ENCODE measurements at regions not wholly inside any gene's neighbourhood (a gene's known extent, or its start where the extent isn't known, plus 50 kb on each side); places are given as distances from the start of the nearest gene placed in this dataset.

DNA sequence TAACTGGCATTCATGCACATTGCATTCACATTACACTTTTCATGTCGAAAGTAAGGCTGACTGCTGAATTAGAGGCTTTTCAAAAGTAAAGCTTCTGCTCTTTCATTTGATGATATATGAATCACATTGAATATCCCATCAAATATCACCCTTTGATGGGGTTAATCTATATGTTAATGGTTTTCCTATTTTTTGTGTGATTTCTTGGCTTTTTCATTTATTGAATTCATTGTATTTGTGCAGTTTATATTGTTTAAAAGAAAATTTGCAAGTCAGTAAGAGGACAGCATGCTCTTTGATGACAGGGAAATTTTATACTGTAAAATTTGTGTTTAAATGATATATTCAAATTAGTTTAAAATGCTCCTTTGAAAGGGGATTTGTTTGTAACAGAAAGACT is 344.1 kb downstream of the PCDH10 start:
- TF ChIP-seq ZNF155 (tag by site-specific recombination; IDR thresholded peaks at IDR 0.05) (no peak), YY1 (tag by site-specific recombination; IDR thresholded peaks at IDR 0.05) (no peak), ZNF416 (tag by site-specific recombination; IDR thresholded peaks at IDR 0.05) (no peak), ZNF16 (tag by site-specific recombination; IDR thresholded peaks at IDR 0.05; ENCODE audit: low read depth) (no peak), ZBTB17 (tag by site-specific recombination; IDR thresholded peaks at IDR 0.05) (no peak), ZNF266 (tag by site-specific recombination; IDR thresholded peaks at IDR 0.05; ENCODE audit: low read depth) (no peak), ZNF24 (tag by site-specific recombination; IDR thresholded peaks at IDR 0.05) (no peak), ZNF221 (tag by site-specific recombination; IDR thresholded peaks at IDR 0.05; ENCODE audit: borderline replicate concordance) (no peak), FEZF1 (tag by site-specific recombination; IDR thresholded peaks at IDR 0.05) (no peak)
- TF ChIP-seq, protein P1, sequence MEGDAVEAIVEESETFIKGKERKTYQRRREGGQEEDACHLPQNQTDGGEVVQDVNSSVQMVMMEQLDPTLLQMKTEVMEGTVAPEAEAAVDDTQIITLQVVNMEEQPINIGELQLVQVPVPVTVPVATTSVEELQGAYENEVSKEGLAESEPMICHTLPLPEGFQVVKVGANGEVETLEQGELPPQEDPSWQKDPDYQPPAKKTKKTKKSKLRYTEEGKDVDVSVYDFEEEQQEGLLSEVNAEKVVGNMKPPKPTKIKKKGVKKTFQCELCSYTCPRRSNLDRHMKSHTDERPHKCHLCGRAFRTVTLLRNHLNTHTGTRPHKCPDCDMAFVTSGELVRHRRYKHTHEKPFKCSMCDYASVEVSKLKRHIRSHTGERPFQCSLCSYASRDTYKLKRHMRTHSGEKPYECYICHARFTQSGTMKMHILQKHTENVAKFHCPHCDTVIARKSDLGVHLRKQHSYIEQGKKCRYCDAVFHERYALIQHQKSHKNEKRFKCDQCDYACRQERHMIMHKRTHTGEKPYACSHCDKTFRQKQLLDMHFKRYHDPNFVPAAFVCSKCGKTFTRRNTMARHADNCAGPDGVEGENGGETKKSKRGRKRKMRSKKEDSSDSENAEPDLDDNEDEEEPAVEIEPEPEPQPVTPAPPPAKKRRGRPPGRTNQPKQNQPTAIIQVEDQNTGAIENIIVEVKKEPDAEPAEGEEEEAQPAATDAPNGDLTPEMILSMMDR (tag by site-specific recombination; IDR thresholded peaks at IDR 0.05), result no peak
- TF ChIP-seq, protein P2, sequence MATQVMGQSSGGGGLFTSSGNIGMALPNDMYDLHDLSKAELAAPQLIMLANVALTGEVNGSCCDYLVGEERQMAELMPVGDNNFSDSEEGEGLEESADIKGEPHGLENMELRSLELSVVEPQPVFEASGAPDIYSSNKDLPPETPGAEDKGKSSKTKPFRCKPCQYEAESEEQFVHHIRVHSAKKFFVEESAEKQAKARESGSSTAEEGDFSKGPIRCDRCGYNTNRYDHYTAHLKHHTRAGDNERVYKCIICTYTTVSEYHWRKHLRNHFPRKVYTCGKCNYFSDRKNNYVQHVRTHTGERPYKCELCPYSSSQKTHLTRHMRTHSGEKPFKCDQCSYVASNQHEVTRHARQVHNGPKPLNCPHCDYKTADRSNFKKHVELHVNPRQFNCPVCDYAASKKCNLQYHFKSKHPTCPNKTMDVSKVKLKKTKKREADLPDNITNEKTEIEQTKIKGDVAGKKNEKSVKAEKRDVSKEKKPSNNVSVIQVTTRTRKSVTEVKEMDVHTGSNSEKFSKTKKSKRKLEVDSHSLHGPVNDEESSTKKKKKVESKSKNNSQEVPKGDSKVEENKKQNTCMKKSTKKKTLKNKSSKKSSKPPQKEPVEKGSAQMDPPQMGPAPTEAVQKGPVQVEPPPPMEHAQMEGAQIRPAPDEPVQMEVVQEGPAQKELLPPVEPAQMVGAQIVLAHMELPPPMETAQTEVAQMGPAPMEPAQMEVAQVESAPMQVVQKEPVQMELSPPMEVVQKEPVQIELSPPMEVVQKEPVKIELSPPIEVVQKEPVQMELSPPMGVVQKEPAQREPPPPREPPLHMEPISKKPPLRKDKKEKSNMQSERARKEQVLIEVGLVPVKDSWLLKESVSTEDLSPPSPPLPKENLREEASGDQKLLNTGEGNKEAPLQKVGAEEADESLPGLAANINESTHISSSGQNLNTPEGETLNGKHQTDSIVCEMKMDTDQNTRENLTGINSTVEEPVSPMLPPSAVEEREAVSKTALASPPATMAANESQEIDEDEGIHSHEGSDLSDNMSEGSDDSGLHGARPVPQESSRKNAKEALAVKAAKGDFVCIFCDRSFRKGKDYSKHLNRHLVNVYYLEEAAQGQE (tag by site-specific recombination; IDR thresholded peaks at IDR 0.05), result no peak
